A549 (cell line): ENCODE measurements at regions not wholly inside any gene's neighbourhood (a gene's known extent, or its start where the extent isn't known, plus 50 kb on each side); places are given as distances from the start of the nearest gene placed in this dataset.

ENCODE experiments used
- ATAC-seq, 2 experiments: fragments of 200-7000 bp in 1 of 2; fragments of >200 bp in 1 of 2; cut with Nextera tagmentation in 1 of 2; cut with Tn5 transposase in 1 of 2; 3 replicates each; pipeline versions ENCODE4 v1.8.0 to v1.9.1; 2018 to 2020; ENCODE audit warnings: mild to moderate bottlenecking in 1 of 2, moderate library complexity in 1 of 2
- CTCF ChIA-PET: fragments of 300-600 bp; sonication (Branson Sonifier 250); formaldehyde crosslinking; extraction: SDS; loops from one replicate; lab custom pipeline; 2021; ENCODE audit warnings: antibody characterized with exemption, inconsistent platforms; lab: Yijun Ruan, JAX
- POLR2A ChIA-PET: fragments of 350-600 bp; formaldehyde crosslinking; extraction: SDS; loops from one replicate; lab custom pipeline; 2021; ENCODE audit warnings: antibody characterized with exemption, inconsistent platforms; lab: Yijun Ruan, JAX
- DNase-seq, 2 experiments: peaks; one replicate each; pipeline versions ENCODE4 v3.0.0 to v3.0.0-alpha.2; 2011 to 2016; ENCODE audit warnings: low read depth in 1 of 2, low spot score in 1 of 2
- FAIRE-seq: peaks from 2 replicates; lab custom pipeline; 2011; peaks lifted over from hg19 to GRCh38; lab: Jason Lieb, UNC
- H3K27ac ChIP-seq, 2 experiments: fragments of >200 bp; sonication (Bioruptor Twin); formaldehyde crosslinking; 3 replicates each; pipeline ENCODE4 v1.5.1; 2016 to 2017
- H3K4me1 ChIP-seq: fragments of >200 bp; sonication (Bioruptor Twin); formaldehyde crosslinking; 3 replicates; pipeline ENCODE4 v1.6.1; 2016
- H3K4me2 ChIP-seq: fragments of >200 bp; sonication (Bioruptor Twin); formaldehyde crosslinking; 3 replicates; pipeline ENCODE4 v1.6.1; 2016
- H3K4me3 ChIP-seq: fragments of >200 bp; sonication (Bioruptor Twin); formaldehyde crosslinking; 3 replicates; pipeline ENCODE4 v1.5.1; 2016
- H3K9me3 ChIP-seq: fragments of >200 bp; sonication (Bioruptor Twin); formaldehyde crosslinking; 3 replicates; pipeline ENCODE4 v1.6.1; 2016
- BHLHE40 ChIP-seq: IDR thresholded peaks from 2 replicates; pipeline ENCODE4 v1.6.1; 2012; ENCODE audit warnings: low read depth, low read length, inconsistent platforms
- CHD2 ChIP-seq: fragments of 150-350 bp; IDR thresholded peaks from 2 replicates; pipeline ENCODE4 v1.6.1; 2014; ENCODE audit warnings: low read length; ENCODE audit not compliant: partially characterized antibody
- CHD4 ChIP-seq: fragments of 200-600 bp; sonication (generic); IDR thresholded peaks from 2 replicates; pipeline ENCODE4 v1.6.1; 2016; ENCODE audit warnings: antibody characterized with exemption, mild to moderate bottlenecking, borderline replicate concordance
- EHMT2 ChIP-seq: fragments of 200-600 bp; sonication (generic); IDR thresholded peaks from 2 replicates; pipeline ENCODE4 v1.6.1; 2016; ENCODE audit warnings: antibody characterized with exemption, low read depth, mild to moderate bottlenecking, moderate library complexity
- EP300 ChIP-seq, 2 experiments: fragments of >200 bp; sonication (Bioruptor Twin); formaldehyde crosslinking; IDR thresholded peaks; 2 replicates in 1 of 2; 3 replicates in 1 of 2; pipeline ENCODE4 v1.6.1; 2016 to 2017
- ESRRA ChIP-seq: fragments of 150-350 bp; IDR thresholded peaks from 2 replicates; pipeline ENCODE4 v1.6.1; 2014; ENCODE audit warnings: mild to moderate bottlenecking, low read length, borderline replicate concordance
- FOSB ChIP-seq: fragments of 250-450 bp; sonication (Bioruptor Pico); IDR thresholded peaks from 2 replicates; pipeline ENCODE4 v1.5.0; 2020; ENCODE audit warnings: mild to moderate bottlenecking, moderate library complexity
- FOSL2 ChIP-seq, 2 experiments: fragments of 450-650 bp in 1 of 2; fragments of >200 bp in 1 of 2; sonication (Bioruptor Twin) in 1 of 2; formaldehyde crosslinking; IDR thresholded peaks; 2 replicates each; pipeline versions ENCODE4 v1.5.0 to v1.6.1; 2016 to 2020; ENCODE audit warnings: mild to moderate bottlenecking in 1 of 2, moderate library complexity in 1 of 2
- HDAC2 ChIP-seq: fragments of 200-600 bp; sonication (generic); IDR thresholded peaks from 2 replicates; pipeline ENCODE4 v1.6.1; 2016
- HEYL ChIP-seq: fragments of 250-450 bp; sonication (Bioruptor Pico); IDR thresholded peaks from 2 replicates; pipeline ENCODE4 v1.8.0; 2021; ENCODE audit warnings: mild to moderate bottlenecking, moderate library complexity
- KDM1A ChIP-seq: fragments of 200-600 bp; sonication (generic); IDR thresholded peaks from 2 replicates; pipeline ENCODE4 v1.6.1; 2016; ENCODE audit warnings: low read depth, mild to moderate bottlenecking
- MAFK ChIP-seq: fragments of 450-650 bp; IDR thresholded peaks from 2 replicates; pipeline ENCODE4 v1.6.1; 2014; ENCODE audit not compliant: partially characterized antibody
- MAZ ChIP-seq: fragments of 150-350 bp; IDR thresholded peaks from 2 replicates; pipeline ENCODE4 v1.6.1; 2014; ENCODE audit warnings: antibody characterized with exemption, low read depth, low read length, borderline replicate concordance
- MYC ChIP-seq: IDR thresholded peaks from 2 replicates; pipeline ENCODE4 v1.6.1; 2012; ENCODE audit warnings: mild to moderate bottlenecking, inconsistent platforms, low read length, improper control_type of control experiment, borderline replicate concordance
- NPAS2 ChIP-seq: fragments of 250-450 bp; sonication (Bioruptor Pico); IDR thresholded peaks from 2 replicates; pipeline ENCODE4 v1.8.0; 2022; ENCODE audit warnings: mild to moderate bottlenecking, moderate library complexity, borderline replicate concordance
- NR3C1 ChIP-seq: fragments of >200 bp; sonication (Bioruptor Twin); formaldehyde crosslinking; IDR thresholded peaks from 3 replicates; pipeline ENCODE4 v1.6.1; 2017
- PBX3 ChIP-seq: IDR thresholded peaks from 2 replicates; pipeline ENCODE4 v1.6.1; 2012
- RFX5 ChIP-seq: fragments of 450-650 bp; IDR thresholded peaks from 2 replicates; pipeline ENCODE4 v1.7.1; 2014; ENCODE audit warnings: antibody characterized with exemption, mild to moderate bottlenecking, moderate library complexity
- SREBF2 ChIP-seq: fragments of 450-650 bp; IDR thresholded peaks from 2 replicates; pipeline ENCODE4 v1.6.1; 2014; ENCODE audit warnings: mild to moderate bottlenecking, moderate library complexity
- TFCP2L1 ChIP-seq: fragments of 250-450 bp; sonication (Bioruptor Pico); IDR thresholded peaks from 2 replicates; pipeline ENCODE4 v1.5.0; 2021; ENCODE audit warnings: mild to moderate bottlenecking
- TP53 ChIP-seq: fragments of 250-450 bp; sonication (Bioruptor Pico); IDR thresholded peaks from 2 replicates; pipeline ENCODE4 v1.5.0; 2021; ENCODE audit warnings: mild to moderate bottlenecking, moderate library complexity
- ZNF302 ChIP-seq: fragments of 250-450 bp; sonication (Bioruptor Pico); IDR thresholded peaks from 2 replicates; pipeline ENCODE4 v1.9.0; 2021; ENCODE audit warnings: inconsistent platforms, mild to moderate bottlenecking, moderate library complexity
- ZSCAN20 ChIP-seq: fragments of 250-450 bp; sonication (Bioruptor Pico); IDR thresholded peaks from 2 replicates; pipeline ENCODE4 v1.8.0; 2022; ENCODE audit warnings: mild to moderate bottlenecking, moderate library complexity
- WGBS: methylation state at CpG from one replicate; pipeline ENCODE4 v1.1.6; 2017; ENCODE audit errors: missing lambda C conversion rate; 5-methylcytosine and 5-hydroxymethylcytosine counted together
- TF ChIP-seq, protein P1 (sequence below): fragments of 150-350 bp; IDR thresholded peaks from 2 replicates; pipeline ENCODE4 v1.6.1; 2014; ENCODE audit warnings: low read depth, mild to moderate bottlenecking, low read length
- TF ChIP-seq, protein P2 (sequence below): fragments of >200 bp; sonication (Bioruptor Twin); formaldehyde crosslinking; IDR thresholded peaks from 2 replicates; pipeline ENCODE4 v1.6.1; 2016
- TF ChIP-seq, protein P3 (sequence below): fragments of 250-450 bp; sonication (Bioruptor Pico); IDR thresholded peaks from 2 replicates; pipeline ENCODE4 v1.5.0; 2020; ENCODE audit warnings: low read depth, mild to moderate bottlenecking, moderate library complexity

DNA sequence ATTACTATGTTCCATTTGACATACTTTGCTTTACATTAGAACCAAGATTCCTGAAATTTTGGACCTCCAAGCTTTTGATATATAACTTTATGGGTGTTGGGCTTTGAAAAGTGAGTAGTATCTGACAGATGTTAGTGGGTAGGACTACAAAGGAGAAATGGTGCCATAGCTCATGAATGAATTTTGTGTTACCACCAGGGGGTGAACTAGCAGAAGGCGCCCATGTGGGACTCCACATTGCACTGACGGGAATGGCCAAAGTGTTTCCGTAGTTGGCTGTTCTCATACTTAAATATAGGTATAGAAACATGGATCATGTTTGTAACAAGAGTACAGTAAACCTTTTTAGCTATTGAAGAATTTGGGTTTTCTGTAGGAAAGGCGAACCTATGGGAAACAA lies 337.5 kb downstream of the FLRT2 start (continued):
- TF ChIP-seq RFX5, result no peak

DNA sequence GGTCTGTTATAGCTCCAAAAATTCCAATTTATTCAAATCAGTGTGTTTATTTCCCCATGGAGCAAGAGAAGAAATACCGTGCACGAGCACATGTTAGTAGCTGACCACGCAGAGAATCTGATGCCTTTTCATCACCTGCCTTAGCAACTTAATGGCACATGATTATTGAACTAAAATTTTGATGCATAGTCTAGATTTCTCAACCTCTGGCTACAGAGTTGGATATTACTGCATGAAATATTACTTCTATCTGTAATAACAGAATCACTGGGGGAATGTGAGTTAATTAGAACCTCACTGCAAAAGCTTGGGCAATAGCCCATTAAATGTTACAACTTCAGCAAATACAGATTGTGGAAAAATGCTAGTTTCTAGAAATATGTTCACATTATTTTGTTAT lies 335.8 kb downstream of the FLRT2 start:
- FAIRE-seq (no peak), ATAC-seq (no peak), DNase-seq (no peak)
- no peaks in the 10 kb centered on the region for H3K9me3 ChIP-seq
- ChIA-PET POLR2A (no interaction called here), CTCF (no interaction called here)
- TF ChIP-seq KDM1A (no peak), SREBF2 (no peak), ZNF302 (CRISPR knock-in tag) (no peak), ZSCAN20 (CRISPR knock-in tag) (no peak), FOSL2 (IDR thresholded peaks at IDR 0.05) (no peak), FOSL2 (CRISPR knock-in tag; IDR thresholded peaks at IDR 0.05) (no peak), MAFK (no peak), MYC (no peak), NPAS2 (CRISPR knock-in tag) (no peak), HDAC2 (no peak), MAZ (no peak), NR3C1 (no peak), EHMT2 (no peak), ESRRA (no peak), TP53 (CRISPR knock-in tag) (no peak), EP300 (IDR thresholded peaks at IDR 0.05) (no peak)
- TF ChIP-seq, protein P1, sequence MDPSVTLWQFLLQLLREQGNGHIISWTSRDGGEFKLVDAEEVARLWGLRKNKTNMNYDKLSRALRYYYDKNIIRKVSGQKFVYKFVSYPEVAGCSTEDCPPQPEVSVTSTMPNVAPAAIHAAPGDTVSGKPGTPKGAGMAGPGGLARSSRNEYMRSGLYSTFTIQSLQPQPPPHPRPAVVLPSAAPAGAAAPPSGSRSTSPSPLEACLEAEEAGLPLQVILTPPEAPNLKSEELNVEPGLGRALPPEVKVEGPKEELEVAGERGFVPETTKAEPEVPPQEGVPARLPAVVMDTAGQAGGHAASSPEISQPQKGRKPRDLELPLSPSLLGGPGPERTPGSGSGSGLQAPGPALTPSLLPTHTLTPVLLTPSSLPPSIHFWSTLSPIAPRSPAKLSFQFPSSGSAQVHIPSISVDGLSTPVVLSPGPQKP, result no peak
- TF ChIP-seq, protein P2, sequence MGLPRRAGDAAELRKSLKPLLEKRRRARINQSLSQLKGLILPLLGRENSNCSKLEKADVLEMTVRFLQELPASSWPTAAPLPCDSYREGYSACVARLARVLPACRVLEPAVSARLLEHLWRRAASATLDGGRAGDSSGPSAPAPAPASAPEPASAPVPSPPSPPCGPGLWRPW, result no peak
- no peaks in the 10 kb centered on the region for H3K4me1 ChIP-seq
- H3K4me3 ChIP-seq, result no peak overlapping the region
- H3K4me2 ChIP-seq, result no peak overlapping the region
- H3K27ac ChIP-seq, result no peak overlapping the region
- WGBS, result 2% methylated on average over 3 of the region's 3 CpGs

GRCh38 chr14:85858634-85859033 lies 328.7 kb downstream of the FLRT2 start:
- POLR2A ChIA-PET, result no interaction called here
- H3K4me3 ChIP-seq, result no peak overlapping the region
- no peak for DNase-seq
- no peak for TF ChIP-seq TP53 (CRISPR knock-in tag)
- TF ChIP-seq, all 56 proteins: peak for 0
- Histone ChIP-seq H3K9me3 (no peaks in the 10 kb centered on the region), H3K4me1 (no peaks in the 10 kb centered on the region), H3K4me2 (no peak overlapping the region), H3K27ac (no peak overlapping the region)
- WGBS, result 0% methylated on average over 2 of the region's 2 CpGs
- FAIRE-seq (no peak), ATAC-seq (no peak)
- CTCF ChIA-PET, result no interaction called here

DNA sequence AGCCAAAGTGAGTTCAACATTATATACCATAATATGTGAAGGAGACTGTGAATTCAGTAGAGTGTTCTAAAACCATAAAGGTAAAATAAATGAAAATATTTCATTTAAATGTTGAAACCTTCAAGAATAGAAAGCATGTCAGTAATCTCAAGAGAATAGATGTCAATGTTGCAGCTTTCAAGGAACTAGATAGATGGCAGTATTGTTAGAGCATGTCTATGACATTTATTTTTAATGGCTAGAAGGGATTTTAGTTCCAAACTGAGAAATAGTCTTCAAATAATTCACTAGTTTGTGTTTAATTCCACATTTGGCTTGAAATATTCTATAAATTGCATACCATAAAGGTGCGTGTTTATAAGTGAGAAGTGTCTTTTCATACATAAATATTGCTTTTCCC lies 326.5 kb downstream of the FLRT2 start:
- ATAC-seq, result no peak
- FAIRE-seq, result no peak
- CTCF ChIA-PET, result interaction anchor here (1.0 kb wide), 1 partner anchor 1009 kb away, joined by 3 read pairs; no protein-coding TSS in a partner anchor
- H3K4me3 ChIP-seq, result no peak overlapping the region
- H3K4me2 ChIP-seq, result no peak overlapping the region
- no peak overlapping the region for H3K27ac ChIP-seq
- no peaks in the 10 kb centered on the region for H3K9me3 ChIP-seq
- no peak for DNase-seq
- POLR2A ChIA-PET, result no interaction called here
- 2% methylated on average over 1 of the region's 1 CpG for WGBS
- TF ChIP-seq FOSB (no peak), CHD2 (no peak), TP53 (CRISPR knock-in tag) (no peak), PBX3 (no peak), EP300 (IDR thresholded peaks at IDR 0.05) (no peak), TFCP2L1 (CRISPR knock-in tag) (no peak), ZNF302 (CRISPR knock-in tag) (no peak), CHD4 (no peak), MYC (no peak), ZSCAN20 (CRISPR knock-in tag) (no peak), BHLHE40 (no peak), HEYL (CRISPR knock-in tag) (no peak)
- TF ChIP-seq, protein P3, sequence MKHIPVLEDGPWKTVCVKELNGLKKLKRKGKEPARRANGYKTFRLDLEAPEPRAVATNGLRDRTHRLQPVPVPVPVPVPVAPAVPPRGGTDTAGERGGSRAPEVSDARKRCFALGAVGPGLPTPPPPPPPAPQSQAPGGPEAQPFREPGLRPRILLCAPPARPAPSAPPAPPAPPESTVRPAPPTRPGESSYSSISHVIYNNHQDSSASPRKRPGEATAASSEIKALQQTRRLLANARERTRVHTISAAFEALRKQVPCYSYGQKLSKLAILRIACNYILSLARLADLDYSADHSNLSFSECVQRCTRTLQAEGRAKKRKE (CRISPR knock-in tag), result no peak
- TF ChIP-seq, protein P1, result no peak
- no peaks in the 10 kb centered on the region for H3K4me1 ChIP-seq
